ENCODE measurements at regions not wholly inside any gene's neighbourhood (a gene's known extent, or its start where the extent isn't known, plus 50 kb on each side); places are given as distances from the start of the nearest gene placed in this dataset.

DNA sequence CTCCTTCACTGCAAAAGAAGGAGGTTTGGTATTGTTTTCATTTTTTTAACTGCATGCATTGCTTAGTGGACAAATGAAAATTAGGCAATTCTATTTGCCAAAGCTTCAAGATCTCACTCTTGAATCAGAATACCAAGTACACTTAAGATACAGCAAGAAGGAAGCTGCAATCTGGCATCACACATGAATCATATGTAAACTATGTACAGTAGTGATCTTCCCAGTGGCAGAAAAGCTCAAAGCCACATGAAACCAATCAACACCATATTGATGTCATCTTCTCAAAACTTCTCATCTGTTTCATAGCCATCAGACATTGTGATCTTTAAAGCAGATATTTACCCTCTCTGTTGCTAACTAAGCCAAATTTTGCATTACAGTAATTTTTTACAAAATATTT lies 550.1 kb downstream of the LTN1 start:
- TF ChIP-seq, protein P1, sequence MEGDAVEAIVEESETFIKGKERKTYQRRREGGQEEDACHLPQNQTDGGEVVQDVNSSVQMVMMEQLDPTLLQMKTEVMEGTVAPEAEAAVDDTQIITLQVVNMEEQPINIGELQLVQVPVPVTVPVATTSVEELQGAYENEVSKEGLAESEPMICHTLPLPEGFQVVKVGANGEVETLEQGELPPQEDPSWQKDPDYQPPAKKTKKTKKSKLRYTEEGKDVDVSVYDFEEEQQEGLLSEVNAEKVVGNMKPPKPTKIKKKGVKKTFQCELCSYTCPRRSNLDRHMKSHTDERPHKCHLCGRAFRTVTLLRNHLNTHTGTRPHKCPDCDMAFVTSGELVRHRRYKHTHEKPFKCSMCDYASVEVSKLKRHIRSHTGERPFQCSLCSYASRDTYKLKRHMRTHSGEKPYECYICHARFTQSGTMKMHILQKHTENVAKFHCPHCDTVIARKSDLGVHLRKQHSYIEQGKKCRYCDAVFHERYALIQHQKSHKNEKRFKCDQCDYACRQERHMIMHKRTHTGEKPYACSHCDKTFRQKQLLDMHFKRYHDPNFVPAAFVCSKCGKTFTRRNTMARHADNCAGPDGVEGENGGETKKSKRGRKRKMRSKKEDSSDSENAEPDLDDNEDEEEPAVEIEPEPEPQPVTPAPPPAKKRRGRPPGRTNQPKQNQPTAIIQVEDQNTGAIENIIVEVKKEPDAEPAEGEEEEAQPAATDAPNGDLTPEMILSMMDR (IDR thresholded peaks at IDR 0.05), result no peak
- TF ChIP-seq FOXP1 (CRISPR knock-in tag; IDR thresholded peaks at IDR 0.05; ENCODE audit: borderline replicate concordance) (no peak), CREM (CRISPR knock-in tag; IDR thresholded peaks at IDR 0.05) (no peak), CBFB (CRISPR knock-in tag; IDR thresholded peaks at IDR 0.05; ENCODE audit: low read depth) (no peak), ZNF138 (CRISPR knock-in tag; conservative IDR thresholded peaks at IDR 0.05) (no peak), RELA (CRISPR knock-in tag; IDR thresholded peaks at IDR 0.05; ENCODE audit: borderline replicate concordance) (no peak), SP1 (CRISPR knock-in tag; conservative IDR thresholded peaks at IDR 0.05) (no peak)
